Fibroblast of villous mesenchyme (primary cell): ENCODE measurements at regions not wholly inside any gene's neighbourhood (a gene's known extent, or its start where the extent isn't known, plus 50 kb on each side); places are given as distances from the start of the nearest gene placed in this dataset.

Source experiments
- DNase-seq: peaks from one replicate; pipeline ENCODE4 v3.0.0-alpha.2; 2010; ENCODE audit warnings: low read depth
- H3K4me3 ChIP-seq: 2 replicates; pipeline ENCODE4 v1.5.1; 2011; ENCODE audit warnings: low read depth, mild to moderate bottlenecking, low read length
- CTCF ChIP-seq: IDR thresholded peaks from 2 replicates; pipeline ENCODE4 v1.5.1; 2012; ENCODE audit warnings: low read depth, mild to moderate bottlenecking, low read length; ENCODE audit not compliant: insufficient read depth

- no peak overlapping the region for H3K4me3 ChIP-seq
- DNase-seq = no peak
- TF ChIP-seq CTCF = no peak
Measured at GRCh38 chr13:84380866-84381265, 498.6 kb upstream of the SLITRK1 start.

- TF ChIP-seq CTCF = no peak
- H3K4me3 ChIP-seq = no peak overlapping the region
- DNase-seq = no peak
Measured at GRCh38 chr13:84377106-84377505, 494.8 kb upstream of the SLITRK1 start.

GRCh38 chr13:84366506-84366905, 484.2 kb upstream of the SLITRK1 start:
- TF ChIP-seq CTCF = no peak
- DNase-seq = no peak
- no peak overlapping the region for H3K4me3 ChIP-seq

GRCh38 chr13:84362777-84363176, 480.5 kb upstream of the SLITRK1 start:
- H3K4me3 ChIP-seq = no peak overlapping the region
- DNase-seq = no peak
- no peak for TF ChIP-seq CTCF

GRCh38 chr13:84360822-84361221, 478.5 kb upstream of the SLITRK1 start:
- no peak overlapping the region for H3K4me3 ChIP-seq
- no peak for TF ChIP-seq CTCF
- DNase-seq = no peak

- DNase-seq = no peak
- TF ChIP-seq CTCF = no peak
- H3K4me3 ChIP-seq = no peak overlapping the region
Measured at GRCh38 chr13:84358601-84359000, 476.3 kb upstream of the SLITRK1 start.

GRCh38 chr13:84352946-84353345, 470.7 kb upstream of the SLITRK1 start:
- DNase-seq = no peak
- H3K4me3 ChIP-seq = no peak overlapping the region
- no peak for TF ChIP-seq CTCF
